Neural progenitor cell (in vitro differentiated cells): ENCODE measurements at regions not wholly inside any gene's neighbourhood (a gene's known extent, or its start where the extent isn't known, plus 50 kb on each side); places are given as distances from the start of the nearest gene placed in this dataset.
"Not testable (repeated sequence)": the region's sequence is repeated elsewhere in the genome, so short reads cannot be mapped to it uniquely, and the experiment has no call there.

Experiments used
- DNase-seq: peaks from one replicate; pipeline ENCODE4 v3.0.0-alpha.2; 2016; ENCODE audit warnings: low spot score
- H2AFZ ChIP-seq: fragments of 200-600 bp; sonication (generic); replicated peaks from 2 replicates; pipeline ENCODE4 v1.6.1; 2016; ENCODE audit warnings: antibody characterized with exemption
- H3F3A ChIP-seq: fragments of 200-600 bp; sonication (generic); 2 replicates; pipeline ENCODE4 v1.6.1; 2016; ENCODE audit warnings: antibody characterized with exemption, low read depth
- H3K27ac ChIP-seq: fragments of 200-600 bp; sonication (generic); 2 replicates; pipeline ENCODE4 v1.5.1; 2016; ENCODE audit warnings: mild to moderate bottlenecking
- H3K27me3 ChIP-seq: fragments of 200-600 bp; sonication (generic); 2 replicates; pipeline ENCODE4 v1.6.1; 2016; ENCODE audit warnings: mild to moderate bottlenecking, moderate library complexity
- H3K36me3 ChIP-seq: fragments of 200-600 bp; sonication (generic); 2 replicates; pipeline ENCODE4 v1.5.1; 2016
- H3K4me1 ChIP-seq: fragments of 200-600 bp; sonication (generic); 2 replicates; pipeline ENCODE4 v1.6.1; 2016; ENCODE audit warnings: mixed run types
- H3K4me2 ChIP-seq: fragments of 200-600 bp; sonication (generic); 2 replicates; pipeline ENCODE4 v1.6.1; 2016
- H3K4me3 ChIP-seq: fragments of 200-600 bp; sonication (generic); 2 replicates; pipeline ENCODE4 v1.5.1; 2016
- H3K79me2 ChIP-seq: fragments of 200-600 bp; sonication (generic); 2 replicates; pipeline ENCODE4 v1.6.1; 2016; ENCODE audit warnings: low read depth
- H3K9ac ChIP-seq: fragments of 200-600 bp; sonication (generic); 2 replicates; pipeline ENCODE4 v1.6.1; 2016
- H3K9me3 ChIP-seq: fragments of 200-600 bp; sonication (generic); 2 replicates; pipeline ENCODE4 v1.5.1; 2016; ENCODE audit warnings: low read depth
- H4K20me1 ChIP-seq: fragments of 200-600 bp; sonication (generic); 2 replicates; pipeline ENCODE4 v1.6.1; 2016; ENCODE audit warnings: low read depth
- H3K27ac Mint-ChIP-seq: 3 replicates; pipeline ENCODE4 v1.8.0; 2021; ENCODE audit warnings: mixed read lengths
- H3K27me3 Mint-ChIP-seq: 2 replicates; pipeline ENCODE4 v1.8.0; 2022; ENCODE audit warnings: low read depth, mild to moderate bottlenecking, inconsistent platforms, moderate library complexity, mixed read lengths; ENCODE audit not compliant: insufficient read depth
- H3K36me3 Mint-ChIP-seq: 3 replicates; pipeline ENCODE4 v1.8.0; 2021; ENCODE audit warnings: mixed read lengths
- H3K4me1 Mint-ChIP-seq: 3 replicates; pipeline ENCODE4 v1.8.0; 2021; ENCODE audit warnings: mixed read lengths
- H3K4me3 Mint-ChIP-seq: 3 replicates; pipeline ENCODE4 v1.8.0; 2021; ENCODE audit warnings: mild to moderate bottlenecking, moderate library complexity, mixed read lengths
- H3K9me3 Mint-ChIP-seq: 3 replicates; pipeline ENCODE4 v1.8.0; 2020; ENCODE audit warnings: mixed read lengths
- CTCF ChIP-seq: fragments of 200-600 bp; sonication (generic); IDR thresholded peaks from 2 replicates; pipeline ENCODE4 v1.5.1; 2017; ENCODE audit warnings: antibody characterized with exemption, mild to moderate bottlenecking
- EZH2 ChIP-seq: fragments of 200-600 bp; sonication (generic); IDR thresholded peaks from 2 replicates; pipeline ENCODE4 v1.6.1; 2017; ENCODE audit warnings: antibody characterized with exemption, mild to moderate bottlenecking, moderate library complexity
- EZH2phosphoT487 ChIP-seq: fragments of 200-600 bp; sonication (generic); IDR thresholded peaks from 2 replicates; pipeline ENCODE4 v1.6.1; 2017; ENCODE audit warnings: antibody characterized with exemption

GRCh38 chr7:142632271-142633134 lies 116.8 kb upstream of the PRSS1 start:
- H3K4me2 ChIP-seq: no peak overlapping the region
- no peaks in the 10 kb centered on the region for H3F3A ChIP-seq
- Mint-ChIP-seq H3K36me3 (no peaks in the 10 kb centered on the region), H3K27me3 (peaks cover 6% of the 10 kb centered on the region), H3K27ac (no peak overlapping the region), H3K9me3 (no peaks in the 10 kb centered on the region), H3K4me3 (no peak overlapping the region), H3K4me1 (no peaks in the 10 kb centered on the region)
- H3K4me3 ChIP-seq: no peak overlapping the region
- H3K79me2 ChIP-seq: no peaks in the 10 kb centered on the region
- peaks cover 12% of the 10 kb centered on the region for H3K27me3 ChIP-seq
- no peaks in the 10 kb centered on the region for H3K36me3 ChIP-seq
- peak; percentile 78 for DNase-seq
- TF ChIP-seq EZH2 (no peak), CTCF (peak; percentile 79)
- no peaks in the 10 kb centered on the region for H3K9me3 ChIP-seq
- no peaks in the 10 kb centered on the region for H4K20me1 ChIP-seq
- no peak overlapping the region for H2AFZ ChIP-seq
- H3K4me1 ChIP-seq: no peaks in the 10 kb centered on the region
- H3K27ac ChIP-seq: no peak overlapping the region
- H3K9ac ChIP-seq: no peak overlapping the region

GRCh38 chr7:142629588-142630260 lies 119.5 kb upstream of the PRSS1 start:
- Histone ChIP-seq H3K9me3 (no peaks in the 10 kb centered on the region), H2AFZ (no peak overlapping the region), H3F3A (no peaks in the 10 kb centered on the region), H3K27me3 (peaks cover 12% of the 10 kb centered on the region), H3K4me3 (no peak overlapping the region), H3K79me2 (no peaks in the 10 kb centered on the region), H3K36me3 (no peaks in the 10 kb centered on the region), H3K9ac (no peak overlapping the region), H4K20me1 (no peaks in the 10 kb centered on the region), H3K4me1 (no peaks in the 10 kb centered on the region), H3K4me2 (no peak overlapping the region), H3K27ac (no peak overlapping the region)
- DNase-seq: no peak
- Mint-ChIP-seq H3K36me3 (no peaks in the 10 kb centered on the region), H3K27me3 (peaks cover 4% of the 10 kb centered on the region), H3K27ac (no peak overlapping the region), H3K9me3 (no peaks in the 10 kb centered on the region), H3K4me3 (no peak overlapping the region), H3K4me1 (no peaks in the 10 kb centered on the region)
- TF ChIP-seq EZH2phosphoT487: no peak
- TF ChIP-seq CTCF: no peak
- TF ChIP-seq EZH2: no peak

GRCh38 chr7:142628945-142629344 lies 120.3 kb upstream of the PRSS1 start:
- no peak for DNase-seq
- no peak overlapping the region for H3K27ac ChIP-seq

GRCh38 chr7:142627223-142627622 lies 122.0 kb upstream of the PRSS1 start:
- H3K27ac Mint-ChIP-seq, H3K9ac ChIP-seq, H3K79me2 ChIP-seq, H3K27ac ChIP-seq, H4K20me1 ChIP-seq, DNase-seq, H3K4me1 Mint-ChIP-seq, H3K9me3 Mint-ChIP-seq, H3K4me2 ChIP-seq, H2AFZ ChIP-seq, H3K36me3 Mint-ChIP-seq, H3K27me3 ChIP-seq, H3K9me3 ChIP-seq, H3K27me3 Mint-ChIP-seq, H3K4me3 Mint-ChIP-seq, H3K4me1 ChIP-seq, H3F3A ChIP-seq, H3K36me3 ChIP-seq, H3K4me3 ChIP-seq: not testable (repeated sequence)

More at GRCh38 chr7:142628945-142629344, 120.3 kb upstream of the PRSS1 start:
- H3K4me1 Mint-ChIP-seq: no peaks in the 10 kb centered on the region
- H3K27me3 Mint-ChIP-seq: peaks cover 4% of the 10 kb centered on the region
- Histone ChIP-seq H3K4me1 (no peaks in the 10 kb centered on the region), H3K79me2 (no peaks in the 10 kb centered on the region), H3K36me3 (no peaks in the 10 kb centered on the region), H2AFZ (no peak overlapping the region), H4K20me1 (no peaks in the 10 kb centered on the region), H3K4me3 (no peak overlapping the region), H3K27me3 (peaks cover 12% of the 10 kb centered on the region), H3K9ac (no peak overlapping the region), H3K4me2 (no peak overlapping the region), H3K9me3 (no peaks in the 10 kb centered on the region), H3F3A (no peaks in the 10 kb centered on the region)
- TF ChIP-seq EZH2phosphoT487: no peak
- H3K36me3 Mint-ChIP-seq: no peaks in the 10 kb centered on the region
- no peaks in the 10 kb centered on the region for H3K9me3 Mint-ChIP-seq
- no peak overlapping the region for H3K27ac Mint-ChIP-seq
- no peak overlapping the region for H3K4me3 Mint-ChIP-seq
